B cell (primary cell): ENCODE measurements at regions not wholly inside any gene's neighbourhood (a gene's known extent, or its start where the extent isn't known, plus 50 kb on each side); places are given as distances from the start of the nearest gene placed in this dataset.

Experiments
- ATAC-seq: fragments of 200-7000 bp; cut with Tn5 transposase; one replicate; pipeline ENCODE4 v1.10.0; 2021; ENCODE audit warnings: low read depth, mild to moderate bottlenecking, moderate number of reproducible peaks, moderate library complexity
- CTCF ChIA-PET: fragments of 350-600 bp; sonication (Branson Sonifier 250); formaldehyde crosslinking; loops from one replicate; lab custom pipeline; 2021; ENCODE audit warnings: antibody characterized with exemption, inconsistent platforms; lab: Charles Lee
- POLR2A ChIA-PET: fragments of 350-600 bp; sonication (Branson Sonifier 250); formaldehyde crosslinking; loops from one replicate; lab custom pipeline; 2021; ENCODE audit warnings: antibody characterized with exemption; lab: Charles Lee
- DNase-seq: peaks from one replicate; pipeline ENCODE4 v3.0.0; 2013
- H2AFZ ChIP-seq: 2 replicates; pipeline ENCODE4 v1.6.1; 2012; ENCODE audit warnings: mild to moderate bottlenecking, low read depth, low read length; ENCODE audit not compliant: insufficient read depth, poor library complexity, severe bottlenecking
- H3K27ac ChIP-seq, 2 donors: 1 replicate in 1 of 2; 2 replicates in 1 of 2; pipeline ENCODE4 v1.5.1; 2012 to 2013; ENCODE audit warnings: low read length in 2 of 2, mild to moderate bottlenecking in 2 of 2, moderate library complexity in 1 of 2
- H3K27me3 ChIP-seq, 4 experiments: fragments of 200-600 bp in 1 of 4; sonication (generic) in 1 of 4; replicated peaks in 1 of 4; 1 replicate in 2 of 4; 2 replicates in 2 of 4; pipeline versions ENCODE4 v1.6.1 to v1.7.0; 2013 to 2016; ENCODE audit warnings: low read length in 3 of 4, mild to moderate bottlenecking in 2 of 4, mixed read lengths in 1 of 4, moderate library complexity in 1 of 4; ENCODE audit not compliant: insufficient read depth in 4 of 4, control insufficient read depth in 3 of 4; ENCODE audit errors: control extremely low read depth in 1 of 4
- H3K36me3 ChIP-seq, 2 experiments: replicated peaks in 1 of 2; 1 replicate in 1 of 2; 2 replicates in 1 of 2; pipeline versions ENCODE4 v1.6.1 to v1.7.1; 2013; ENCODE audit warnings: low read length in 1 of 2; ENCODE audit not compliant: insufficient read depth in 2 of 2, control insufficient read depth in 1 of 2; ENCODE audit errors: control extremely low read depth in 1 of 2, extremely low read depth in 1 of 2
- H3K4me1 ChIP-seq, 2 donors: fragments of 200-600 bp in 1 of 2; sonication (generic) in 1 of 2; 1 replicate in 1 of 2; 2 replicates in 1 of 2; pipeline versions ENCODE4 v1.5.1 to v1.6.1; 2013 to 2017; ENCODE audit warnings: low read length in 2 of 2; ENCODE audit not compliant: control insufficient read depth in 2 of 2, insufficient read depth in 2 of 2
- H3K4me2 ChIP-seq: replicated peaks from 2 replicates; pipeline ENCODE3; 2012; ENCODE audit warnings: mild to moderate bottlenecking, low read depth, low read length; ENCODE audit not compliant: poor library complexity, severe bottlenecking
- H3K4me3 ChIP-seq, 5 experiments: fragments of 200-600 bp in 1 of 5; sonication (generic) in 1 of 5; 1 replicate in 3 of 5; 2 replicates in 2 of 5; pipeline versions ENCODE4 v1.5.1 to v1.7.0; 2011 to 2016; ENCODE audit warnings: low read length in 4 of 5, mild to moderate bottlenecking in 4 of 5, low read depth in 2 of 5, control low read depth in 1 of 5, moderate library complexity in 1 of 5; ENCODE audit not compliant: insufficient read depth in 1 of 5; ENCODE audit errors: control extremely low read depth in 1 of 5, extremely low read depth in 1 of 5
- H3K79me2 ChIP-seq: fragments of 200-600 bp; sonication (generic); one replicate; pipeline ENCODE4 v1.6.0; 2016; ENCODE audit warnings: low read length; ENCODE audit not compliant: control insufficient read depth, insufficient read depth
- H3K9ac ChIP-seq: fragments of 200-600 bp; sonication (generic); 2 replicates; pipeline ENCODE4 v1.6.1; 2017; ENCODE audit warnings: mild to moderate bottlenecking, low read length, moderate library complexity
- H3K9me3 ChIP-seq, 3 donors: one replicate each; pipeline versions ENCODE4 v1.6.1 to v1.7.1; 2013; ENCODE audit warnings: low read length in 2 of 3; ENCODE audit not compliant: control insufficient read depth in 2 of 3, insufficient read depth in 1 of 3; ENCODE audit errors: control extremely low read depth in 1 of 3
- H4K20me1 ChIP-seq: 2 replicates; pipeline ENCODE4 v1.6.0; 2012; ENCODE audit warnings: mild to moderate bottlenecking, low read length; ENCODE audit not compliant: insufficient read depth, control insufficient read depth, poor library complexity, severe bottlenecking
- H3K27ac Mint-ChIP-seq: one replicate; pipeline ENCODE4 v1.8.0; 2021; ENCODE audit warnings: mixed read lengths
- H3K27me3 Mint-ChIP-seq: one replicate; pipeline ENCODE4 v1.8.0; 2021; ENCODE audit warnings: mixed read lengths
- H3K4me1 Mint-ChIP-seq: one replicate; pipeline ENCODE4 v1.8.0; 2021; ENCODE audit warnings: mixed read lengths
- H3K4me3 Mint-ChIP-seq: one replicate; pipeline ENCODE4 v1.8.0; 2021; ENCODE audit warnings: mixed read lengths
- H3K9me3 Mint-ChIP-seq: one replicate; pipeline ENCODE4 v1.8.0; 2022; ENCODE audit warnings: mixed read lengths; ENCODE audit not compliant: insufficient read depth
- EZH2 ChIP-seq: IDR thresholded peaks from 2 replicates; pipeline ENCODE4 v1.6.1; 2012; ENCODE audit warnings: borderline replicate concordance, low read depth, mild to moderate bottlenecking, moderate library complexity, low read length; ENCODE audit not compliant: insufficient read depth, poor library complexity, severe bottlenecking
- WGBS: methylation state at CpG from one replicate; pipeline ENCODE4 v1.1.5; 2013; ENCODE audit warnings: missing lambda C conversion rate; ENCODE audit not compliant: insufficient coverage; 5-methylcytosine and 5-hydroxymethylcytosine counted together
- intact Hi-C: fragments of 100-400 bp; cut with micrococcal nuclease; formaldehyde crosslinking; loops from one replicate; pipeline ENCODE4 v1.10.0; 2022
- TF ChIP-seq, protein P1 (sequence below): fragments of 200-600 bp; IDR thresholded peaks from one replicate; pipeline ENCODE4 v1.8.0; 2022; ENCODE audit warnings: antibody characterized with exemption, mild to moderate bottlenecking

DNA sequence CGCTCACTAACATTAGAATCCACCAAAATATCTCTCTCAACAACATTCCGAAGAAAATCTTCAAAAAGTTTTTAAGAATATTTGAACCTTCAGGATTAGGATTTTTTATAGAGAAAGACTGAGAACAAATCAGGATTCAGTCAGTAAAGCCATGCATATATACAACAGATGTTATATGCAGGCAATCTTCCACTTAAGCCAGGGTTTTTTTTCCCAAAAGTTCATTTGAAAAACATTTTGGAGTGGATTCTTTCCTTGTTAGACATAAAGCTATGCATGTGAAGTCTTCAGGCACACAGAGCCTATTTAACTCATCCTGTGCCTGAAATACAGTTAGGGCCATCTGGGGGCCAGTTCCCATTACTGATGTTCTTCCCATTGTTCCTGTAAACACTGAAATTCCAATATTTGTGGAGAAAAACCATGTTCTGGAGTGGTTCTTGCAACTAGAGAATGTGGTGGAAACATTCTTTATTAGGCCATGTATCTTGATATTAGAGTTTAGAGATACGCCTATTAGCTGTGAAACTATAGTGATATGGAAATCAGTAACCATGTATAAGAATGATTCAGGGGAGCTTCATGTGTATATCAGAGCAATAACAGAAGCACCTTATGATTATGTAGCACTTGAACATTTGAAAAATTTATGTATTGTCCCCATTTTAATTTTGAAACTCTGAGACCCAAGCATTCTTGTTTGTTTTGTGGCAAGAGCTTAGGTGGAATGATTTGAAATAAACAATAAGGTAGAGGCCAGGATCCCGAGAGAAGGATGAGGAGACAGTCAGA lies 61.7 kb downstream of the PLEKHG1 start:
- Histone ChIP-seq H4K20me1 (peaks cover 20% of the 10 kb centered on the region), H3K4me2 (no peak overlapping the region), H3K9me3 (peaks cover 0 to 3% (median 0%) of the 10 kb centered on the region in 3 donors), H3K36me3 (peaks cover 4 to 40% of the 10 kb centered on the region in 2 experiments), H3K4me3 (no peak overlapping the region), H3K4me1 (peaks cover 2 to 11% of the 10 kb centered on the region in 2 donors), H3K79me2 (peaks cover 97% of the 10 kb centered on the region), H3K27me3 (no peaks in the 10 kb centered on the region), H3K27ac (peak overlapping the region in 1 of 2 donors; percentile 51), H2AFZ (no peak overlapping the region), H3K9ac (no peak overlapping the region)
- ATAC-seq (no peak), DNase-seq (no peak)
- Mint-ChIP-seq H3K27me3 (no peaks in the 10 kb centered on the region), H3K27ac (peak overlapping the region; percentile 50), H3K4me3 (no peak overlapping the region), H3K4me1 (peaks cover 66% of the 10 kb centered on the region), H3K9me3 (no peaks in the 10 kb centered on the region)
- ChIA-PET POLR2A (interaction anchor here (0.8 to 1.2 kb wide), 2 partner anchors 20 to 61 kb away, joined by 3 read pairs; no protein-coding TSS in a partner anchor), CTCF (interaction anchor here (1.4 to 2.0 kb wide), 4 partner anchors 24 to 243 kb away, joined by 3 to 8 read pairs (median 4); no protein-coding TSS in a partner anchor)
- WGBS = 100% methylated on average over 1 of the region's 4 CpGs
- intact Hi-C loops = no loop called here
- TF ChIP-seq, protein P1, sequence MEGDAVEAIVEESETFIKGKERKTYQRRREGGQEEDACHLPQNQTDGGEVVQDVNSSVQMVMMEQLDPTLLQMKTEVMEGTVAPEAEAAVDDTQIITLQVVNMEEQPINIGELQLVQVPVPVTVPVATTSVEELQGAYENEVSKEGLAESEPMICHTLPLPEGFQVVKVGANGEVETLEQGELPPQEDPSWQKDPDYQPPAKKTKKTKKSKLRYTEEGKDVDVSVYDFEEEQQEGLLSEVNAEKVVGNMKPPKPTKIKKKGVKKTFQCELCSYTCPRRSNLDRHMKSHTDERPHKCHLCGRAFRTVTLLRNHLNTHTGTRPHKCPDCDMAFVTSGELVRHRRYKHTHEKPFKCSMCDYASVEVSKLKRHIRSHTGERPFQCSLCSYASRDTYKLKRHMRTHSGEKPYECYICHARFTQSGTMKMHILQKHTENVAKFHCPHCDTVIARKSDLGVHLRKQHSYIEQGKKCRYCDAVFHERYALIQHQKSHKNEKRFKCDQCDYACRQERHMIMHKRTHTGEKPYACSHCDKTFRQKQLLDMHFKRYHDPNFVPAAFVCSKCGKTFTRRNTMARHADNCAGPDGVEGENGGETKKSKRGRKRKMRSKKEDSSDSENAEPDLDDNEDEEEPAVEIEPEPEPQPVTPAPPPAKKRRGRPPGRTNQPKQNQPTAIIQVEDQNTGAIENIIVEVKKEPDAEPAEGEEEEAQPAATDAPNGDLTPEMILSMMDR = no peak
- no peak for TF ChIP-seq EZH2

DNA sequence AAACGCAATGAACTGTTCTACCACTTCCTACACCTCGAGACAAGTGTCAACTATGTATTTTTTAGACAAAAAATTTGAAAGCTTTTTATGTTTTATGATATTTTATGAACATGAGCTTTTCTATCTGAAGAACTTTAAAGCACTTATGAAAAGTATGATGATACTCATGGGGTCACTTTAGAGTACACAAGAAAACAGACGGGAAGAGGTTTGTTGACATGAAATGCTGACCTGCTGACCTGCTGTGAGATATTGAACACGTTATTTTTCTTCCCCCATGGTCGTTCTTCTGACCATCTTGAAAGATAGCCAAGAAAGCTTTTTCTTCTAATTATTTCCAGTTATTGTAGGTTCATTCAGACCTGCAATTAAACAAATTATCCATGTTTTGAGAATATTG lies 63.1 kb downstream of the PLEKHG1 start:
- ChIA-PET CTCF (interaction anchor here (1.3 to 2.0 kb wide), 4 partner anchors 22 to 245 kb away, joined by 3 to 8 read pairs (median 4); no protein-coding TSS in a partner anchor), POLR2A (interaction anchor here (1.2 kb wide), 1 partner anchor 19 kb away, joined by 3 read pairs; no protein-coding TSS in a partner anchor)
- WGBS = 100% methylated on average over 1 of the region's 5 CpGs

More for the DNA sequence above, 63.1 kb downstream of the PLEKHG1 start:
- Mint-ChIP-seq H3K4me1 (peaks cover 66% of the 10 kb centered on the region), H3K9me3 (no peaks in the 10 kb centered on the region), H3K27ac (no peak overlapping the region), H3K4me3 (no peak overlapping the region), H3K27me3 (no peaks in the 10 kb centered on the region)
- no peak for DNase-seq
- peak overlapping the region in 1 of 2 donors; percentile 27 for H3K27ac ChIP-seq
- peaks cover 5 to 36% of the 10 kb centered on the region in 2 experiments for H3K36me3 ChIP-seq
- H4K20me1 ChIP-seq = peaks cover 20% of the 10 kb centered on the region
- no peak overlapping the region for H3K4me2 ChIP-seq
- peaks cover 0 to 3% (median 0%) of the 10 kb centered on the region in 3 donors for H3K9me3 ChIP-seq
- H3K4me3 ChIP-seq = no peak overlapping the region
- TF ChIP-seq, protein P1 = no peak
- no peak for ATAC-seq
- H3K79me2 ChIP-seq = peaks cover 96% of the 10 kb centered on the region
- no peak overlapping the region for H2AFZ ChIP-seq
- H3K27me3 ChIP-seq = no peaks in the 10 kb centered on the region
- H3K4me1 ChIP-seq = peaks cover 2 to 17% of the 10 kb centered on the region in 2 donors
- no peak overlapping the region for H3K9ac ChIP-seq
- intact Hi-C loops = no loop called here
